Spleen (tissue), 11 donors: ENCODE measurements at regions not wholly inside any gene's neighbourhood (a gene's known extent, or its start where the extent isn't known, plus 50 kb on each side); places are given as distances from the start of the nearest gene placed in this dataset.
"Not testable (repeated sequence)": the region's sequence is repeated elsewhere in the genome, so short reads cannot be mapped to it uniquely, and the experiment has no call there.

Experiments
- DNase-seq: peaks from one replicate; pipeline ENCODE4 v3.0.0-alpha.2; 2020
- H3K27ac ChIP-seq, 8 donors: fragments of 200-600 bp; sonication (generic) in 7 of 8; 1 replicate in 4 of 8; 2 replicates in 4 of 8; pipeline versions ENCODE4 v1.5.0 to v1.8.0; 2016 to 2021; ENCODE audit warnings: inconsistent platforms in 4 of 8, mild to moderate bottlenecking in 4 of 8, moderate library complexity in 1 of 8
- H3K27me3 ChIP-seq, 7 donors: fragments of 200-600 bp; sonication (generic) in 6 of 7; replicated peaks in 1 of 7; 1 replicate in 4 of 7; 2 replicates in 3 of 7; pipeline versions ENCODE4 v1.5.0 to v1.8.0; 2016 to 2021; ENCODE audit warnings: inconsistent platforms in 3 of 7, mild to moderate bottlenecking in 1 of 7
- H3K36me3 ChIP-seq, 6 donors: fragments of 200-600 bp; sonication (generic) in 5 of 6; 1 replicate in 4 of 6; 2 replicates in 2 of 6; pipeline versions ENCODE4 v1.5.0 to v1.8.0; 2016 to 2021; ENCODE audit warnings: inconsistent platforms in 2 of 6
- H3K4me1 ChIP-seq, 6 donors: fragments of 200-600 bp; sonication (generic) in 5 of 6; 1 replicate in 3 of 6; 2 replicates in 3 of 6; pipeline versions ENCODE4 v1.5.0 to v1.8.0; 2016 to 2021; ENCODE audit warnings: inconsistent platforms in 3 of 6
- H3K4me3 ChIP-seq, 8 donors: fragments of 200-600 bp; sonication (generic) in 7 of 8; 1 replicate in 4 of 8; 2 replicates in 4 of 8; pipeline versions ENCODE4 v1.5.0 to v1.8.0; 2016 to 2021; ENCODE audit warnings: inconsistent platforms in 4 of 8, mild to moderate bottlenecking in 4 of 8, moderate library complexity in 2 of 8
- H3K9me3 ChIP-seq, 8 donors: fragments of 200-600 bp; sonication (generic) in 7 of 8; 1 replicate in 4 of 8; 2 replicates in 4 of 8; pipeline versions ENCODE4 v1.5.0 to v1.8.0; 2016 to 2021; ENCODE audit warnings: inconsistent platforms in 4 of 8
- POLR2A ChIP-seq, 3 donors: fragments of 450-650 bp; IDR thresholded peaks; one replicate each; pipeline ENCODE4 v1.5.1; 2017; ENCODE audit warnings: antibody characterized with exemption in 3 of 3, mild to moderate bottlenecking in 1 of 3
- POLR2AphosphoS5 ChIP-seq, 3 donors: sonication (generic); formaldehyde crosslinking; IDR thresholded peaks; one replicate each; pipeline ENCODE4 v1.5.1; 2017; ENCODE audit warnings: antibody characterized with exemption in 3 of 3
- whole genome bisulfite sequencing, 5 donors: extraction: QIAGEN DNeasy Blood & Tissue Kit in 3 of 5; methylation state at CpG; one replicate each; pipeline versions ENCODE4 v1.1.5 to v1.1.7; 2013 to 2018; 5-methylcytosine and 5-hydroxymethylcytosine counted together
- intact Hi-C: fragments of 100-400 bp; cut with DNase I; formaldehyde crosslinking; loops from one replicate; pipeline ENCODE4 v1.15.0; 2023; ENCODE audit warnings: low total_unique reads
- TF ChIP-seq, protein P1 (sequence below), 11 experiments: fragments of 200-600 bp in 7 of 11; fragments of 450-650 bp in 4 of 11; sonication (generic) in 4 of 11; IDR thresholded peaks in 8 of 11; conservative IDR thresholded peaks in 3 of 11; 1 replicate in 7 of 11; 2 replicates in 4 of 11; pipeline versions ENCODE4 v1.4.0 to v1.8.0; 2016 to 2021; ENCODE audit warnings: antibody characterized with exemption in 11 of 11, inconsistent platforms in 4 of 11, mild to moderate bottlenecking in 1 of 11
- donor health status: healthy with polysubstance abuse.
- donor health status: DM: no; HTN: no; CAD: no; lungs with moderate emphysema.
- donor health status: DM: no; HTN: no; CAD: no.
- donor health status: Bipolar disorder and iron deficiency.
- donor health status: healthy.
- donor health status: DM: no; HTN: no; CAD: no.
- donor health status: DM: yes; HTN: yes; CAD: no.

DNA sequence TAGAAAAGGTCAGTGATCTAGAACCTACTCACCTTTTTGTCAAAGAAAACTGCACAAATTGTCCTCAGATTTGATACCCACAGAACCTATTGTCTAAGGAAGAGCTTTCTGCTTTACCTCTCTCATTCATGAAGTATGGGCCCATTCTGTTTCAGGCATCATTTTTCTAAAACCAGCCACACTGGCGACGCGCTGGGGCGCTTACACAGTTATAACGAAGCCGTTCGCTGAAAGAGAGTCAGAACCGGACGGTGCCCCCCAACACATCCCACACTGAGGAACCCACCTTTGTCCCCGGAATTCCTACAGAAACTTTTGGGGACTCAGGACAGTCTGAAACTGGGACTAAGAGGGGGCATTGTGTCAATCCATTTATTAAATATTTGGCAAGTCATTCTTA, 206.3 kb upstream of the HAAO start:
- 97 to 100% (median 98%) methylated on average over 10 of the region's 10 CpGs for WGBS, 5 donors
- intact Hi-C loops, result no loop called here
- Histone ChIP-seq H3K9me3 (peaks cover 0 to 7% (median 0%) of the 10 kb centered on the region in 8 donors), H3K4me3 (no peak overlapping the region), H3K4me1 (peaks cover 0 to 8% (median 1%) of the 10 kb centered on the region in 6 donors), H3K27me3 (no peaks in the 10 kb centered on the region), H3K36me3 (no peaks in the 10 kb centered on the region), H3K27ac (no peak overlapping the region)
- TF ChIP-seq POLR2AphosphoS5 (IDR thresholded peaks at IDR 0.05) (no peak), POLR2A (IDR thresholded peaks at IDR 0.05) (no peak)
- TF ChIP-seq, protein P1, sequence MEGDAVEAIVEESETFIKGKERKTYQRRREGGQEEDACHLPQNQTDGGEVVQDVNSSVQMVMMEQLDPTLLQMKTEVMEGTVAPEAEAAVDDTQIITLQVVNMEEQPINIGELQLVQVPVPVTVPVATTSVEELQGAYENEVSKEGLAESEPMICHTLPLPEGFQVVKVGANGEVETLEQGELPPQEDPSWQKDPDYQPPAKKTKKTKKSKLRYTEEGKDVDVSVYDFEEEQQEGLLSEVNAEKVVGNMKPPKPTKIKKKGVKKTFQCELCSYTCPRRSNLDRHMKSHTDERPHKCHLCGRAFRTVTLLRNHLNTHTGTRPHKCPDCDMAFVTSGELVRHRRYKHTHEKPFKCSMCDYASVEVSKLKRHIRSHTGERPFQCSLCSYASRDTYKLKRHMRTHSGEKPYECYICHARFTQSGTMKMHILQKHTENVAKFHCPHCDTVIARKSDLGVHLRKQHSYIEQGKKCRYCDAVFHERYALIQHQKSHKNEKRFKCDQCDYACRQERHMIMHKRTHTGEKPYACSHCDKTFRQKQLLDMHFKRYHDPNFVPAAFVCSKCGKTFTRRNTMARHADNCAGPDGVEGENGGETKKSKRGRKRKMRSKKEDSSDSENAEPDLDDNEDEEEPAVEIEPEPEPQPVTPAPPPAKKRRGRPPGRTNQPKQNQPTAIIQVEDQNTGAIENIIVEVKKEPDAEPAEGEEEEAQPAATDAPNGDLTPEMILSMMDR (IDR thresholded peaks at IDR 0.05 in 8 of 11, conservative IDR thresholded peaks at IDR 0.05 in 3 of 11), result no peak
- DNase-seq, result peak; percentile 14

- no peaks in the 10 kb centered on the region for H3K27me3 ChIP-seq
- H3K27ac ChIP-seq, result no peak overlapping the region
- peaks cover 0 to 7% (median 0%) of the 10 kb centered on the region in 8 donors for H3K9me3 ChIP-seq
- no peak overlapping the region for H3K4me3 ChIP-seq
- H3K36me3 ChIP-seq, result no peaks in the 10 kb centered on the region
- 86 to 98% (median 93%) methylated on average over 4 of the region's 4 CpGs for WGBS, 5 donors
- no peak for DNase-seq
- H3K4me1 ChIP-seq, result peaks cover 0 to 8% (median 1%) of the 10 kb centered on the region in 6 donors
- TF ChIP-seq POLR2AphosphoS5 (IDR thresholded peaks at IDR 0.05), result no peak
- TF ChIP-seq POLR2A (IDR thresholded peaks at IDR 0.05), result no peak
- TF ChIP-seq, protein P1 (IDR thresholded peaks at IDR 0.05 in 8 of 11, conservative IDR thresholded peaks at IDR 0.05 in 3 of 11), result no peak
- intact Hi-C loops, result no loop called here
Measured at GRCh38 chr2:42996528-42996927, 204.1 kb upstream of the HAAO start.

DNA sequence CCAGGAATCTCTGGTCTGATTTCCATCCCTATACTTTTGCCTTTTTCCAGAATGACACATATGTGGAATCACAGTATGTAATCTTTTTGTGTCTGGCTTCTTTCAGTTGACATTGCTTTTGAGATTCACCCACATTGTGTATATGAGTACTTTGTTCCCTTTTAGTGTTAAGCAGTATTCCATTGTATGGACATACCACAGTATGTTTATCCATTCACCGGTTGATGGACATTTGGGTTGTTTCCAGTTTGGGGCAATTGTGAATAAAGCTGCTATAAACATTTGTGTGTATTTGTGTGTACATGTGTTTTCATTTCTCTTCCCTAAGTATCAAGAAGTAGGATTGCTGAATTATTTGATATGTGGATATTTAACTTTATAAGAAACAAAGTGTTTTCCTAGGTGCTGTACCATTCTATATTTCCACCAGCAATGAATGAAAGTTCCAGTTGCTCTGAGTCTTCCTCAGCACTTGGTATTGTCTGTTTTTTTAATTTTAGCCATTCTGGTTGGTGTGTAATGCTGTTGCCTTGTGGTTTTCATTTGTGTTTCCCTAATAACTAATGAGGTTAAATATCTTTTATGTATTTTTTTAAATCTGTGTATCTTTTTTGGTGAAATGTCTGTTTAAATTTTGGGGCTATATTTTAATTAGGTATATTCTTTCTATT, 203.5 kb upstream of the HAAO start:
- DNase-seq, result no peak
- intact Hi-C loops, result no loop called here
- WGBS, 5 donors, result 96 to 100% (median 98%) methylated on average over 1 of the region's 1 CpG
- Histone ChIP-seq H3K36me3 (no peaks in the 10 kb centered on the region), H3K9me3 (peaks cover 0 to 7% (median 0%) of the 10 kb centered on the region in 8 donors), H3K4me3 (no peak overlapping the region), H3K27me3 (no peaks in the 10 kb centered on the region), H3K4me1 (peaks cover 0 to 6% (median 1%) of the 10 kb centered on the region in 6 donors), H3K27ac (no peak overlapping the region)
- no peak for TF ChIP-seq POLR2AphosphoS5 (IDR thresholded peaks at IDR 0.05)
- no peak for TF ChIP-seq POLR2A (IDR thresholded peaks at IDR 0.05)
- TF ChIP-seq, protein P1 (IDR thresholded peaks at IDR 0.05 in 8 of 11, conservative IDR thresholded peaks at IDR 0.05 in 3 of 11), result no peak

DNA sequence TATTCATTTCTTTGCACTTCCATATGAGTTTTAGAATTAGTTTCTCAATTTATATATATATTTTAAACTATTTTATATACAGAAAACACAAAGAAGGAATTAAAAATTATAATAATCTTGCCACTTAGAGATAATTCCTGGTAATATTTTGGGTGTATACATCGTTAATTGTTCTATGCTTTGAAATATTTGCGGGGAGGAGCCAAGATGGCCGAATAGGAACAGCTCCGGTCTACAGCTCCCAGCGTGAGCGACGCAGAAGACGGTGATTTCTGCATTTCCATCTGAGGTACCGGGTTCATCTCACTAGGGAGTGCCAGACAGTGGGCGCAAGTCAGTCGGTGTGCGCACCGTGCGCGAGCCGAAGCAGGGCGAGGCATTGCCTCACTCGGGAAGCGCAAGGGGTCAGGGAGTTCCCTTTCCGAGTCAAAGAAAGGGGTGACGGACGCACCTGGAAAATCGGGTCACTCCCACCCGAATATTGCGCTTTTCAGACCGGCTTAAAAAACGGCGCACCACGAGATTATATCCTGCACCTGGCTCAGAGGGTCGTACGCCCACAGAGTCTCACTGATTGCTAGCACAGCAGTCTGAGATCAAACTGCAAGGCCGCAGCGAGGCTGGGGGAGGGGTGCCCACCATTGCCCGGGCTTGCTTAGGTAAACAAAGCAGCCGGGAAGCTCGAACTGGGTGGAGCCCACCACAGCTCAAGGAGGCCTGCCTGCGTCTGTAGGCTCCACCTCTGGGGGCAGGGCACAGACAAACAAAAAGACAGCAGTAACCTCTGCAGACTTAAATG, 197.1 kb upstream of the HAAO start:
- H3K4me3 ChIP-seq, H3K27ac ChIP-seq, H3K9me3 ChIP-seq, H3K36me3 ChIP-seq, H3K4me1 ChIP-seq, H3K27me3 ChIP-seq: not testable (repeated sequence)
- peak; percentile 6 for DNase-seq
- WGBS, 5 donors, result 84 to 98% (median 94%) methylated on average over 12 to 35 of the region's 37 CpGs
- intact Hi-C loops, result loop anchor here (10.0 kb wide), 1 partner anchor 115 kb away; no protein-coding TSS in a partner anchor

DNA sequence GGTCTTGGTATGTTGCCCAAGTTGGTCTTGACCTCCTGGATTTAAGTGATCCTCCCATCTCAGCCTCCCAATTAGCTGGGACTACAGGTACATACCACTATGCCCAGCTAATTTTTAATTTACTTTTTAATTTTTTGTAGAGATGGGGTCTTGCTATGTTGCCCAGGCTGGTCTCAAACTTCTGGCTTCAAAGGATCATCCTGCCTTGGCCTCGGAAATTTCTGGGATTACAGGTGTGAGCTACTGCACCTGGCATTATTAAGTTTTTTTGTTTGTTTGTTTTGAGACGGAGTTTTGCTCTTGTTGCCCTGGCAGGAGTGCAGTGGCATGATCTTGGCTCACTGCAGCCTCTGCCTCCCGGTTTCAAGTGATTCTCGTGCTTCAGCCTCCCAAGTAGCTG, 195.7 kb upstream of the HAAO start:
- not testable (repeated sequence) for H3K27me3 ChIP-seq, H3K4me3 ChIP-seq, H3K9me3 ChIP-seq, H3K36me3 ChIP-seq, H3K4me1 ChIP-seq, H3K27ac ChIP-seq
- WGBS, 5 donors, result 81 to 90% (median 85%) methylated on average over 4 of the region's 4 CpGs
- peak; percentile 5 for DNase-seq
- intact Hi-C loops, result loop anchor here (10.0 kb wide), 1 partner anchor 117 kb away; no protein-coding TSS in a partner anchor
